ENCODE measurements at regions not wholly inside any gene's neighbourhood (a gene's known extent, or its start where the extent isn't known, plus 50 kb on each side); places are given as distances from the start of the nearest gene placed in this dataset.

GRCh38 chr2:183536714-183537113 is 412.5 kb downstream of the NUP35 start (continued):
- TF ChIP-seq IRF3 (IDR thresholded peaks at IDR 0.05; ENCODE audit: low read depth, low read length) (no peak), YY1 (IDR thresholded peaks at IDR 0.05; ENCODE audit: low read depth) (no peak), RXRA (IDR thresholded peaks at IDR 0.05; ENCODE audit: borderline replicate concordance, low read depth) (no peak), RAD21 (IDR thresholded peaks at IDR 0.05; ENCODE audit: low read length) (no peak), SIN3A (IDR thresholded peaks at IDR 0.05; ENCODE audit: borderline replicate concordance, low read depth, low read length) (no peak), NRF1 (IDR thresholded peaks at IDR 0.05; ENCODE audit: low read depth, low read length) (no peak), TAF1 (IDR thresholded peaks at IDR 0.05; ENCODE audit: borderline replicate concordance, low read depth, low read length) (no peak)

- H3K27me3 ChIP-seq (ENCODE audit: insufficient read depth): no peaks in the 10 kb centered on the region
- no peaks in the 10 kb centered on the region for H3K9me2 ChIP-seq
- H3K4me3 ChIP-seq (ENCODE audit: low read depth in 2 of 2, low read length in 1 of 2): no peak overlapping the region
- H3K4me2 ChIP-seq: no peak overlapping the region
- no peaks in the 10 kb centered on the region for H3K4me1 ChIP-seq (ENCODE audit: control insufficient read depth in 1 of 2, insufficient read depth in 2 of 2, low read depth in 1 of 2, low read length in 1 of 2)
- TF ChIP-seq TAF1 (IDR thresholded peaks at IDR 0.05; ENCODE audit: borderline replicate concordance, low read depth, low read length): no peak
- no peak for TF ChIP-seq ELF1 (IDR thresholded peaks at IDR 0.05)
- no peak for TF ChIP-seq CHD2 (IDR thresholded peaks at IDR 0.05; ENCODE audit: low read length, partially characterized antibody)
- TF ChIP-seq FOXJ3 (CRISPR knock-in tag; IDR thresholded peaks at IDR 0.05): no peak
- no peak overlapping the region for H3K27ac ChIP-seq (ENCODE audit: low read depth in 2 of 2, low read length in 1 of 2)
- H3K9me3 ChIP-seq: no peaks in the 10 kb centered on the region
- POLR2A ChIA-PET: no interaction called here
- CTCF ChIA-PET: interaction anchor here (0.6 kb wide), 1 partner anchor 229 kb away, joined by 3 read pairs; no protein-coding TSS in a partner anchor
- H2AFZ ChIP-seq (ENCODE audit: low read depth): no peak overlapping the region
- H3K9ac ChIP-seq: no peak overlapping the region
- H3F3A ChIP-seq (replicated peaks; ENCODE audit: insufficient read depth): no peaks in the 10 kb centered on the region
- 48% methylated on average over 6 of the region's 6 CpGs for WGBS (ENCODE audit: low lambda C conversion rate)
- H3K79me2 ChIP-seq (ENCODE audit: insufficient read depth): no peaks in the 10 kb centered on the region
- H3K36me3 ChIP-seq (replicated peaks in 1 of 2; ENCODE audit: control insufficient read depth in 1 of 2, insufficient read depth in 2 of 2, low read length in 1 of 2): no peaks in the 10 kb centered on the region
- DNase-seq: no peak
- no peaks in the 10 kb centered on the region for H4K20me1 ChIP-seq (ENCODE audit: insufficient read depth)
Measured at GRCh38 chr2:183541766-183542165, 417.5 kb downstream of the NUP35 start.

DNA sequence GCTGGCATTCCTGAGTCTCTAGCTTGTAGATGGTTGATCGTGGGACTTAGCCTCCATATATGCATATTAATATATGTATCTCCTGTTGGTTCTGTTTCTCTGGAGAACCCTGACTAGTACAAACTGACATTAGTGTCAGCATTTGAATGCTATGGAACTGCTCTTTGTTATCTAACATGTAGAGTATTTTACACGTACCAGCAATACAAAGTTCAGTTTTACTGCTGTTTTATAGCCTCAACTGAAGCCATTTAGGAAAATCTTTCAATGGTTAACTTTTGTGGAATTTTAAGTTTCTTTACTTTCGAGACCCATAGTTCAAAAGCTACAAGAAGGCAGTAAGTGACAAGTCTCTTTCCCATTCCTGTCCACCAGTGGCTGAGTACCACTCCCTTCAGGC is 418.4 kb downstream of the NUP35 start:
- no peak for DNase-seq
- Histone ChIP-seq H3K9me3 (no peaks in the 10 kb centered on the region), H3K79me2 (ENCODE audit: insufficient read depth) (no peaks in the 10 kb centered on the region), H3K4me3 (ENCODE audit: low read depth in 2 of 2, low read length in 1 of 2) (no peak overlapping the region), H3F3A (replicated peaks; ENCODE audit: insufficient read depth) (no peaks in the 10 kb centered on the region), H3K27me3 (ENCODE audit: insufficient read depth) (no peaks in the 10 kb centered on the region), H3K36me3 (replicated peaks in 1 of 2; ENCODE audit: control insufficient read depth in 1 of 2, insufficient read depth in 2 of 2, low read length in 1 of 2) (no peaks in the 10 kb centered on the region), H3K9me2 (no peaks in the 10 kb centered on the region), H2AFZ (ENCODE audit: low read depth) (no peak overlapping the region), H4K20me1 (ENCODE audit: insufficient read depth) (no peaks in the 10 kb centered on the region), H3K27ac (ENCODE audit: low read depth in 2 of 2, low read length in 1 of 2) (no peak overlapping the region), H3K9ac (no peak overlapping the region), H3K4me1 (ENCODE audit: control insufficient read depth in 1 of 2, insufficient read depth in 2 of 2, low read depth in 1 of 2, low read length in 1 of 2) (no peaks in the 10 kb centered on the region), H3K4me2 (no peak overlapping the region)
- ChIA-PET CTCF (no interaction called here), POLR2A (no interaction called here)
- 43% methylated on average over 3 of the region's 3 CpGs for WGBS (ENCODE audit: low lambda C conversion rate)
- no peak for TF ChIP-seq NRF1 (IDR thresholded peaks at IDR 0.05; ENCODE audit: low read depth, low read length)
- no peak for TF ChIP-seq RFX5 (IDR thresholded peaks at IDR 0.05; ENCODE audit: low read length)
- TF ChIP-seq MEF2A (IDR thresholded peaks at IDR 0.05; ENCODE audit: borderline replicate concordance, low read depth): no peak
- TF ChIP-seq TAF1 (IDR thresholded peaks at IDR 0.05; ENCODE audit: borderline replicate concordance, low read depth, low read length): no peak
- no peak for TF ChIP-seq RCOR1 (IDR thresholded peaks at IDR 0.05; ENCODE audit: low read length)
- no peak for TF ChIP-seq NFIC (IDR thresholded peaks at IDR 0.05; ENCODE audit: borderline replicate concordance)
- no peak for TF ChIP-seq YY1 (IDR thresholded peaks at IDR 0.05; ENCODE audit: low read depth)
- no peak for TF ChIP-seq TEAD4 (IDR thresholded peaks at IDR 0.05; ENCODE audit: borderline replicate concordance, insufficient read depth)
- TF ChIP-seq RXRA (IDR thresholded peaks at IDR 0.05; ENCODE audit: borderline replicate concordance, low read depth): no peak
- TF ChIP-seq, protein P1, sequence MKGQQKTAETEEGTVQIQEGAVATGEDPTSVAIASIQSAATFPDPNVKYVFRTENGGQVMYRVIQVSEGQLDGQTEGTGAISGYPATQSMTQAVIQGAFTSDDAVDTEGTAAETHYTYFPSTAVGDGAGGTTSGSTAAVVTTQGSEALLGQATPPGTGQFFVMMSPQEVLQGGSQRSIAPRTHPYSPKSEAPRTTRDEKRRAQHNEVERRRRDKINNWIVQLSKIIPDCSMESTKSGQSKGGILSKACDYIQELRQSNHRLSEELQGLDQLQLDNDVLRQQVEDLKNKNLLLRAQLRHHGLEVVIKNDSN (IDR thresholded peaks at IDR 0.05; ENCODE audit: borderline replicate concordance, low read depth): no peak
- no peak for TF ChIP-seq JUND (IDR thresholded peaks at IDR 0.05)
- no peak for TF ChIP-seq RAD21 (IDR thresholded peaks at IDR 0.05; ENCODE audit: low read length)
- TF ChIP-seq MXI1 (IDR thresholded peaks at IDR 0.05; ENCODE audit: low read depth, low read length): no peak
- no peak for TF ChIP-seq EP300 (IDR thresholded peaks at IDR 0.05; ENCODE audit: borderline replicate concordance in 1 of 2, low read depth in 1 of 2, low read length in 1 of 2)
- no peak for TF ChIP-seq FOXM1 (IDR thresholded peaks at IDR 0.05; ENCODE audit: low read depth)
- TF ChIP-seq PBX3 (IDR thresholded peaks at IDR 0.05): no peak
- no peak for TF ChIP-seq FOXJ3 (CRISPR knock-in tag; IDR thresholded peaks at IDR 0.05)
- TF ChIP-seq, protein P2, sequence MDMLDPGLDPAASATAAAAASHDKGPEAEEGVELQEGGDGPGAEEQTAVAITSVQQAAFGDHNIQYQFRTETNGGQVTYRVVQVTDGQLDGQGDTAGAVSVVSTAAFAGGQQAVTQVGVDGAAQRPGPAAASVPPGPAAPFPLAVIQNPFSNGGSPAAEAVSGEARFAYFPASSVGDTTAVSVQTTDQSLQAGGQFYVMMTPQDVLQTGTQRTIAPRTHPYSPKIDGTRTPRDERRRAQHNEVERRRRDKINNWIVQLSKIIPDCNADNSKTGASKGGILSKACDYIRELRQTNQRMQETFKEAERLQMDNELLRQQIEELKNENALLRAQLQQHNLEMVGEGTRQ (IDR thresholded peaks at IDR 0.05; ENCODE audit: borderline replicate concordance, low read depth, low read length): no peak
- TF ChIP-seq SMC3 (IDR thresholded peaks at IDR 0.05; ENCODE audit: low read depth, low read length): no peak
- TF ChIP-seq POLR2AphosphoS5 (IDR thresholded peaks at IDR 0.05; ENCODE audit: low read depth, low read length): no peak

Data from SK-N-SH (cell line).